ENCODE measurements at regions not wholly inside any gene's neighbourhood (a gene's known extent, or its start where the extent isn't known, plus 50 kb on each side); places are given as distances from the start of the nearest gene placed in this dataset.

- no peak for TF ChIP-seq CTCF (IDR thresholded peaks at IDR 0.05; ENCODE audit: poor library complexity)
- TF ChIP-seq EZH2 (IDR thresholded peaks at IDR 0.05; ENCODE audit: borderline replicate concordance) = no peak
Measured at GRCh38 chr13:42497798-42498197, 76.2 kb upstream of the TNFSF11 start.

All from hepatocyte (in vitro differentiated cells).